GM13976 (cell line): ENCODE measurements at regions not wholly inside any gene's neighbourhood (a gene's known extent, or its start where the extent isn't known, plus 50 kb on each side); places are given as distances from the start of the nearest gene placed in this dataset.
"Not testable (repeated sequence)": the region's sequence is repeated elsewhere in the genome, so short reads cannot be mapped to it uniquely, and the experiment has no call there.

ENCODE experiments used
- DNase-seq: peaks from one replicate; pipeline ENCODE4 v3.0.0; 2012; ENCODE audit warnings: low spot score
- in situ Hi-C: fragments of 300-500 bp; cut with MboI; formaldehyde crosslinking; loops from one replicate; pipeline ENCODE4 v1.12.0; 2022; ENCODE audit warnings: low sequenced_read_pairs, mixed read lengths, inconsistent platforms; ENCODE audit not compliant: unreplicated experiment
- TF ChIP-seq, protein P1 (sequence below): IDR thresholded peaks from 2 replicates; pipeline ENCODE4 v1.5.1; 2012; ENCODE audit warnings: borderline replicate concordance, mild to moderate bottlenecking; ENCODE audit not compliant: insufficient read depth; ENCODE audit errors: extremely low read depth, missing control alignments, control extremely low read depth

DNA sequence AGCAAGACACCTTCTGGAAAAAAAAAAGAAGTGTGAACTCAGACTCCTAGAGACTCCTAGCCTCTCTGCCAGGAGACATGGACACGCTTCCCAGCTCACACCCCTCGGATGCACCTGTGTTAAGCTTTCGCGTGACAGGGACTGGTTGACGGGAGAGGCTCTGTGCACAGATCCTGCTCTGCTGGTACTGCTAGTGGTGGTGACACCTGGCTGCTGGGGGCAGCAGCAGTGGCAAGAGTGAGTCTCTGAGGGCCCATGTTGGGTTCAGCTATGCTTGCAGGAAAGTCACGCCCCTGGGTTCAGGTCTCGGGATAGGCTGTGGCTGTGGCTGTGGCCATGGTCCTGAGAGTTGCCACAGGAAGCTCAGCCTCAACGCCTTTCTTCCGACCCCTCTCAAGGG lies 81.1 kb downstream of the XRCC2 start:
- in situ Hi-C loops: no loop called here
- TF ChIP-seq, protein P1, sequence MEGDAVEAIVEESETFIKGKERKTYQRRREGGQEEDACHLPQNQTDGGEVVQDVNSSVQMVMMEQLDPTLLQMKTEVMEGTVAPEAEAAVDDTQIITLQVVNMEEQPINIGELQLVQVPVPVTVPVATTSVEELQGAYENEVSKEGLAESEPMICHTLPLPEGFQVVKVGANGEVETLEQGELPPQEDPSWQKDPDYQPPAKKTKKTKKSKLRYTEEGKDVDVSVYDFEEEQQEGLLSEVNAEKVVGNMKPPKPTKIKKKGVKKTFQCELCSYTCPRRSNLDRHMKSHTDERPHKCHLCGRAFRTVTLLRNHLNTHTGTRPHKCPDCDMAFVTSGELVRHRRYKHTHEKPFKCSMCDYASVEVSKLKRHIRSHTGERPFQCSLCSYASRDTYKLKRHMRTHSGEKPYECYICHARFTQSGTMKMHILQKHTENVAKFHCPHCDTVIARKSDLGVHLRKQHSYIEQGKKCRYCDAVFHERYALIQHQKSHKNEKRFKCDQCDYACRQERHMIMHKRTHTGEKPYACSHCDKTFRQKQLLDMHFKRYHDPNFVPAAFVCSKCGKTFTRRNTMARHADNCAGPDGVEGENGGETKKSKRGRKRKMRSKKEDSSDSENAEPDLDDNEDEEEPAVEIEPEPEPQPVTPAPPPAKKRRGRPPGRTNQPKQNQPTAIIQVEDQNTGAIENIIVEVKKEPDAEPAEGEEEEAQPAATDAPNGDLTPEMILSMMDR: no peak
- no peak for DNase-seq

DNA sequence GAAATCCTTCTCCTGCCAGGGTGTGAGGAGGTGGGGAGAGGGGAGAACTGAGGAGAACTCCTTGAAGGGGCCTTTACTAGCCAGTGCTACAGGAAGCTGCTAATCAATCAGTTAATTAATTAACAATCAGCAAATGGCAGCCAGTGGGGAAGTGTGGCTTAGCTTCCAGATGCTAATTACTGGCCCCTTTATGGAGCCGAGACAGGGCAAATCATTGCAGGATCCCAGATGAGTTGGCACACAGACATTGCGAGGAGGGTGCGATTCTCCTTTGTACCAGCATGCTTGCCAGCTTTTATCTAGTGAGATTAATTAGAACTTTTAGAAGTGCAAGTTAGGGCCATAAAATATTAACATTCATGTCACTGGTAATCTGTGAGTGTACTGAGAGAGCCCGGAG lies 84.0 kb downstream of the XRCC2 start:
- in situ Hi-C loops: no loop called here
- TF ChIP-seq, protein P1: no peak
- DNase-seq: no peak

DNA sequence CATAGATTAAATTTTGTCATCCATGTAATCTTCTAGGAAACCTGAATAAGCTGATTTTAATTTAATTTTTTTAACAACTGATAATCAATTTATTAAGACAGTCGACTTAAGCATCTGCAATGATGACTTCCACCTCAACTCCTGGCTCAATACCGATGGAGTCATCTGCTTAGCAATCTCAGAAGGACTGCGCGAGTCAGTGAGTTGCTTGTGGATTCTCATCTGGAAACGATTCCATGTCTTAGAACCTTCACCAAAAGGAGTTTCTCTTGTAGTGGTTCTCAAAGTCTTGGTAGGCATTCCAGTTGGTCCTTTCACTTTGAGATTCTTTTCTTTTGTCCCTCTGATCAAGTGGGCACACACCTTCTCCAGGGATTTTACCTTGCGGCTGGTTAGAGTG lies 85.5 kb downstream of the XRCC2 start:
- TF ChIP-seq, protein P1: no peak
- in situ Hi-C loops: no loop called here
- DNase-seq: no peak

DNA sequence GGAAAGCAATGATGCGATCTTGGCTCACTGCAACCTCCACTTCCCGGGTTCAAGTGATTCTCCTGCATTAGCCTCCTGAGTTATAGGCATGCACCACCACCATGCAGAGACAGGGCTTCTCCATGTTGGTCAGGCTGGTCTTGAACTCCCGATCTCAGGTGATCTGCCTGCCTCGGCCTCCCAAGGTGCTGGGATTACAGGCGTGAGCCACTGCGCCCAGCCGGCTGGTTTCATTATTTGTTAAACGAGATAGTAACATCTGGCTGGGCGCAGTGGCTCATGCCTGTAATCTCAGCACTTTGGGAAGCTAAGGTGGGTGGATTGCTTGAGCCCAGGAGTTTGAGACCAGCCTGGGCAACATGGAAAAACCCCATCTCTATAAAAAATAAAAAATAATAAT lies 86.1 kb downstream of the XRCC2 start:
- DNase-seq, in situ Hi-C loops: not testable (repeated sequence)

DNA sequence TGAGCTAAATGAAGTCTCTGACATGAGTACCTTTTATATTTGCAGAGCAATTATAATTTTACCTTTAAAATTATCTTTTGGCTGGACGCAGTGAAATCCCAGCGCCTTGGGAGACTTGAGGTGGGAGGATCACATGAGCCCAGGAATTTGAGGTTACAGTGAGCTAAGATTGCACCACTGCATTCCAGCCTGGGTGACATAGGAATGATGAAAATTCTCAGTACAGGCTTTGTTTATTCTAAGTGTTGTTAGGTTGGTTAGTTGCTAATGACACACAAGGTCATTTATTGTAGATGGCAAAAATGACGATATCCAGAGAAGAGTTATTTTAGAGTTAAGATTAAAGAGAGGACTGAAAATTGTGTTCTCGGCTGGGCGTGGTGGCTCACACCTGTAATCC lies 87.6 kb downstream of the XRCC2 start:
- in situ Hi-C loops: no loop called here
- TF ChIP-seq, protein P1: no peak
- DNase-seq: no peak

DNA sequence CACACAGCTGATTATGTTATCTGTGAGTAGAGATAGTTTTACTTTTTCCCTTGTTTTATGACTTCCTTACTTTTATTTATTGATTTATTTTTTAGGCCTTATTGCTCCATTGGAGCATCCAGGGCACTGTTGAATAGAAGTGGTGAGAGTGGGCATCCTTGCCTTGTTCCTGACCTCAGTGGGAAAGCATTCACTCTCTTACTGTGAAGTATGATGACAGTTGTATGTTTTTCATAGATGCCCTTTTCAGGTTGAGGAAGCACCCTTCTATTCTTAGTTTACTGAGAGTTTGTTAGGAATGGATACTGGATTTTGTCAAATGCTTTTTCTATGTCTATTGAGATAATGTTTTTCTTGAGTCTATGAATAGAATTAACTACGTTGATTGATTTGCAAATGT lies 88.6 kb downstream of the XRCC2 start:
- in situ Hi-C loops: no loop called here
- no peak for DNase-seq
- TF ChIP-seq, protein P1: no peak

DNA sequence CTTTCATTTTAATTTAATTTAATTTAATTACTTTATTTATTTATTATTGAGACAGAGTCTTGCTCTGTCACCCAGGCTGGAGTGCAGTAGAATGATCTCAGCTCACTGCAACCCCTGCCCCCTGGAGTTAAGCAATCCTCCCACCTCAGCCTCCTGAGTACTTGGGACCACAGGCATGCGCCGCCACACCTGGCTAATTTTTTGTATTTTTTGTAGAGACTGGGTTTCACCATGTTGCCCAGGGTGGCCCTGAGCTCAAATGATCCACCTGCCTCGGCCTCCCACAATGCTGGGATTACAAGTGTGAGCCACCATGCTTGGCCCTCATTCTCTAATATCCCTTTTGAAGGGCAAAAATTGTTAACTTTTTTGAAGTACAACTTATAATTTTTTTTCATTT lies 92.9 kb downstream of the XRCC2 start:
- in situ Hi-C loops: no loop called here
- TF ChIP-seq, protein P1: no peak
- no peak for DNase-seq
